HL-60 (cell line): ENCODE measurements at regions not wholly inside any gene's neighbourhood (a gene's known extent, or its start where the extent isn't known, plus 50 kb on each side); places are given as distances from the start of the nearest gene placed in this dataset.

Experiments used
- DNase-seq, 2 experiments: peaks; one replicate each; pipeline ENCODE4 v3.0.0-alpha.2; 2010 to 2020; ENCODE audit warnings: low read depth in 1 of 2, low spot score in 1 of 2
- H3K27ac ChIP-seq: fragments of 250-450 bp; sonication (Bioruptor Pico); replicated peaks from 2 replicates; pipeline ENCODE4 v1.5.1; 2020; ENCODE audit warnings: mild to moderate bottlenecking, moderate library complexity
- H3K27me3 ChIP-seq: fragments of 250-450 bp; sonication (Bioruptor Pico); 2 replicates; pipeline ENCODE4 v1.5.1; 2021; ENCODE audit warnings: mild to moderate bottlenecking, moderate library complexity; ENCODE audit not compliant: insufficient read depth, poor library complexity, severe bottlenecking
- H3K4me3 ChIP-seq: replicated peaks from 2 replicates; pipeline ENCODE4 v1.5.1; 2011; ENCODE audit warnings: mild to moderate bottlenecking, control low read depth, low read length; ENCODE audit not compliant: insufficient read depth
- CTCF ChIP-seq: IDR thresholded peaks from one replicate; pipeline ENCODE4 v1.5.1; 2011; ENCODE audit warnings: low read length, control low read depth, inconsistent platforms; ENCODE audit not compliant: insufficient read depth
- GABPA ChIP-seq: IDR thresholded peaks from 2 replicates; pipeline ENCODE4 v1.6.1; 2012; ENCODE audit warnings: low read depth
- POLR2AphosphoS5 ChIP-seq: IDR thresholded peaks from 2 replicates; pipeline ENCODE4 v1.6.1; 2012; ENCODE audit warnings: low read depth
- REST ChIP-seq: IDR thresholded peaks from 2 replicates; pipeline ENCODE4 v1.6.1; 2012; ENCODE audit warnings: low read depth; ENCODE audit not compliant: insufficient replicate concordance
- SPI1 ChIP-seq: IDR thresholded peaks from 2 replicates; pipeline ENCODE4 v1.6.1; 2012; ENCODE audit warnings: low read depth, mild to moderate bottlenecking, borderline replicate concordance

GRCh38 chr2:8427211-8427610 is 254.6 kb upstream of the ID2 start:
- DNase-seq: no peak
- H3K27me3 ChIP-seq: no peaks in the 10 kb centered on the region
- H3K27ac ChIP-seq: no peak overlapping the region
- H3K4me3 ChIP-seq: no peak overlapping the region
- TF ChIP-seq POLR2AphosphoS5: no peak

GRCh38 chr2:8430628-8431027 is 251.2 kb upstream of the ID2 start:
- TF ChIP-seq REST (no peak), SPI1 (no peak), CTCF (no peak), POLR2AphosphoS5 (no peak), GABPA (no peak)
- Histone ChIP-seq H3K27ac (no peak overlapping the region), H3K27me3 (no peaks in the 10 kb centered on the region), H3K4me3 (no peak overlapping the region)
- DNase-seq: no peak

GRCh38 chr2:8431446-8432125 is 250.3 kb upstream of the ID2 start:
- Histone ChIP-seq H3K4me3 (no peak overlapping the region), H3K27me3 (no peaks in the 10 kb centered on the region), H3K27ac (no peak overlapping the region)
- DNase-seq: no peak
- TF ChIP-seq POLR2AphosphoS5: no peak
- no peak for TF ChIP-seq GABPA
- no peak for TF ChIP-seq REST
- no peak for TF ChIP-seq SPI1
- TF ChIP-seq CTCF: no peak

- no peak for TF ChIP-seq CTCF
- no peak for TF ChIP-seq POLR2AphosphoS5
- no peak for TF ChIP-seq REST
- TF ChIP-seq GABPA: no peak
- no peak for TF ChIP-seq SPI1
- Histone ChIP-seq H3K27ac (no peak overlapping the region), H3K4me3 (no peak overlapping the region), H3K27me3 (no peaks in the 10 kb centered on the region)
- DNase-seq: no peak
Measured at GRCh38 chr2:8432706-8433336, 249.0 kb upstream of the ID2 start.
